Ishikawa (cell line): ENCODE measurements at regions not wholly inside any gene's neighbourhood (a gene's known extent, or its start where the extent isn't known, plus 50 kb on each side); places are given as distances from the start of the nearest gene placed in this dataset.

Experiments
- CREB1 ChIP-seq: IDR thresholded peaks from 2 replicates; pipeline ENCODE4 v1.6.1; 2012; ENCODE audit warnings: low read depth
- MAX ChIP-seq: IDR thresholded peaks from 2 replicates; pipeline ENCODE4 v1.6.1; 2012
- RAD21 ChIP-seq: IDR thresholded peaks from 2 replicates; pipeline ENCODE4 v1.6.1; 2012; ENCODE audit warnings: low read depth
- TAF1 ChIP-seq: IDR thresholded peaks from 2 replicates; pipeline ENCODE4 v1.6.1; 2012; ENCODE audit warnings: low read depth, mild to moderate bottlenecking
- TCF12 ChIP-seq: IDR thresholded peaks from 2 replicates; pipeline ENCODE4 v1.6.1; 2012; ENCODE audit warnings: low read depth
- USF1 ChIP-seq: IDR thresholded peaks from 2 replicates; pipeline ENCODE4 v1.6.1; 2012
- YY1 ChIP-seq: IDR thresholded peaks from 2 replicates; pipeline ENCODE4 v1.6.1; 2012; ENCODE audit warnings: low read depth
- TF ChIP-seq, protein P1 (sequence below): IDR thresholded peaks from 2 replicates; pipeline ENCODE4 v1.6.1; 2012; ENCODE audit warnings: low read depth, mild to moderate bottlenecking

- TF ChIP-seq, protein P1, sequence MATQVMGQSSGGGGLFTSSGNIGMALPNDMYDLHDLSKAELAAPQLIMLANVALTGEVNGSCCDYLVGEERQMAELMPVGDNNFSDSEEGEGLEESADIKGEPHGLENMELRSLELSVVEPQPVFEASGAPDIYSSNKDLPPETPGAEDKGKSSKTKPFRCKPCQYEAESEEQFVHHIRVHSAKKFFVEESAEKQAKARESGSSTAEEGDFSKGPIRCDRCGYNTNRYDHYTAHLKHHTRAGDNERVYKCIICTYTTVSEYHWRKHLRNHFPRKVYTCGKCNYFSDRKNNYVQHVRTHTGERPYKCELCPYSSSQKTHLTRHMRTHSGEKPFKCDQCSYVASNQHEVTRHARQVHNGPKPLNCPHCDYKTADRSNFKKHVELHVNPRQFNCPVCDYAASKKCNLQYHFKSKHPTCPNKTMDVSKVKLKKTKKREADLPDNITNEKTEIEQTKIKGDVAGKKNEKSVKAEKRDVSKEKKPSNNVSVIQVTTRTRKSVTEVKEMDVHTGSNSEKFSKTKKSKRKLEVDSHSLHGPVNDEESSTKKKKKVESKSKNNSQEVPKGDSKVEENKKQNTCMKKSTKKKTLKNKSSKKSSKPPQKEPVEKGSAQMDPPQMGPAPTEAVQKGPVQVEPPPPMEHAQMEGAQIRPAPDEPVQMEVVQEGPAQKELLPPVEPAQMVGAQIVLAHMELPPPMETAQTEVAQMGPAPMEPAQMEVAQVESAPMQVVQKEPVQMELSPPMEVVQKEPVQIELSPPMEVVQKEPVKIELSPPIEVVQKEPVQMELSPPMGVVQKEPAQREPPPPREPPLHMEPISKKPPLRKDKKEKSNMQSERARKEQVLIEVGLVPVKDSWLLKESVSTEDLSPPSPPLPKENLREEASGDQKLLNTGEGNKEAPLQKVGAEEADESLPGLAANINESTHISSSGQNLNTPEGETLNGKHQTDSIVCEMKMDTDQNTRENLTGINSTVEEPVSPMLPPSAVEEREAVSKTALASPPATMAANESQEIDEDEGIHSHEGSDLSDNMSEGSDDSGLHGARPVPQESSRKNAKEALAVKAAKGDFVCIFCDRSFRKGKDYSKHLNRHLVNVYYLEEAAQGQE: no peak
- TF ChIP-seq USF1 (no peak), TCF12 (no peak), RAD21 (no peak), MAX (no peak), TAF1 (no peak), YY1 (no peak), CREB1 (no peak)
Observed at GRCh38 chr2:5939553-5939952, 247.4 kb downstream of the SOX11 start.
